Lung (tissue), 11 donors: ENCODE measurements at regions not wholly inside any gene's neighbourhood (a gene's known extent, or its start where the extent isn't known, plus 50 kb on each side); places are given as distances from the start of the nearest gene placed in this dataset.
"Not testable (repeated sequence)": the region's sequence is repeated elsewhere in the genome, so short reads cannot be mapped to it uniquely, and the experiment has no call there.

Experiments used
- ATAC-seq: fragments of 200-7000 bp; cut with Tn5 transposase; one replicate; pipeline ENCODE4 v1.9.1; 2020; ENCODE audit warnings: moderate number of reproducible peaks; ENCODE audit not compliant: insufficient read depth, low FRiP score
- DNase-seq, 3 donors: peaks; one replicate each; pipeline ENCODE4 v3.0.0-alpha.2; 2013 to 2017
- H3K27ac ChIP-seq, 2 donors: one replicate each; pipeline ENCODE4 v1.5.1; 2013; ENCODE audit warnings: mild to moderate bottlenecking in 2 of 2, moderate library complexity in 2 of 2, control low read depth in 1 of 2, inconsistent platforms in 1 of 2, low read depth in 1 of 2, low read length in 1 of 2
- H3K27me3 ChIP-seq, 3 donors: one replicate each; pipeline ENCODE4 v1.5.1; 2013; ENCODE audit warnings: low read length in 2 of 3; ENCODE audit not compliant: control insufficient read depth in 3 of 3, insufficient read depth in 3 of 3
- H3K36me3 ChIP-seq, 4 donors: one replicate each; pipeline ENCODE4 v1.5.1; 2013; ENCODE audit warnings: low read length in 4 of 4, mild to moderate bottlenecking in 1 of 4, moderate library complexity in 1 of 4; ENCODE audit not compliant: control insufficient read depth in 4 of 4, insufficient read depth in 4 of 4
- H3K4me1 ChIP-seq, 5 donors: one replicate each; pipeline ENCODE4 v1.5.1; 2013; ENCODE audit warnings: low read length in 5 of 5, mild to moderate bottlenecking in 2 of 5, moderate library complexity in 1 of 5; ENCODE audit not compliant: control insufficient read depth in 5 of 5, insufficient read depth in 5 of 5
- H3K4me3 ChIP-seq: one replicate; pipeline ENCODE4 v1.5.1; 2013; ENCODE audit warnings: mild to moderate bottlenecking, control low read depth, moderate library complexity
- H3K9ac ChIP-seq, 2 donors: one replicate each; pipeline ENCODE4 v1.5.1; 2013; ENCODE audit warnings: low read length in 2 of 2, control low read depth in 1 of 2; ENCODE audit not compliant: insufficient read depth in 1 of 2
- H3K9me3 ChIP-seq, 4 donors: one replicate each; pipeline ENCODE4 v1.5.1; 2013; ENCODE audit warnings: low read length in 3 of 4, mild to moderate bottlenecking in 1 of 4, moderate library complexity in 1 of 4; ENCODE audit not compliant: control insufficient read depth in 4 of 4, insufficient read depth in 3 of 4
- CTCF ChIP-seq: IDR thresholded peaks from 2 replicates; pipeline ENCODE4 v1.5.1; 2012; ENCODE audit warnings: mild to moderate bottlenecking; ENCODE audit errors: control extremely low read depth, extremely low read depth
- WGBS, 2 donors: extraction: QIAGEN DNeasy Blood & Tissue Kit; methylation state at CpG; one replicate each; pipeline ENCODE4 v1.1.7; 2013; 5-methylcytosine and 5-hydroxymethylcytosine counted together
- donor health status: control.
- donor health status: control.
- donor health status: Bipolar disorder and iron deficiency.
- donor health status: healthy.
- donor health status: DM: yes; HTN: yes; CAD: no.

- Histone ChIP-seq H3K36me3 (no peaks in the 10 kb centered on the region), H3K27ac (no peak overlapping the region), H3K9ac (no peak overlapping the region), H3K27me3 (no peaks in the 10 kb centered on the region), H3K4me1 (no peaks in the 10 kb centered on the region), H3K9me3 (no peaks in the 10 kb centered on the region), H3K4me3 (no peak overlapping the region)
- no peak for DNase-seq
- TF ChIP-seq CTCF = no peak
- ATAC-seq = no peak
Measured at GRCh38 chr9:31753756-31754155, 630.7 kb upstream of the ACO1 start.

GRCh38 chr9:31759703-31760102 is 624.7 kb upstream of the ACO1 start:
- Histone ChIP-seq H3K4me3 (no peak overlapping the region), H3K27me3 (no peaks in the 10 kb centered on the region), H3K36me3 (no peaks in the 10 kb centered on the region), H3K9ac (no peak overlapping the region), H3K9me3 (peaks cover 0 to 4% (median 0%) of the 10 kb centered on the region in 4 donors), H3K4me1 (no peaks in the 10 kb centered on the region), H3K27ac (no peak overlapping the region)
- TF ChIP-seq CTCF = no peak
- ATAC-seq (no peak), DNase-seq (no peak)
- 29 to 72% methylated on average over 3 of the region's 3 CpGs for WGBS, 2 donors

- 55 to 77% methylated on average over 3 of the region's 3 CpGs for WGBS, 2 donors
- not testable (repeated sequence) for H3K36me3 ChIP-seq, DNase-seq, H3K4me1 ChIP-seq, H3K9ac ChIP-seq, H3K4me3 ChIP-seq, H3K27ac ChIP-seq, H3K27me3 ChIP-seq, ATAC-seq
- H3K9me3 ChIP-seq = peaks cover 0 to 13% (median 6%) of the 10 kb centered on the region in 4 donors
Measured at GRCh38 chr9:31774021-31774420, 610.4 kb upstream of the ACO1 start.

GRCh38 chr9:31774571-31774970 is 609.9 kb upstream of the ACO1 start:
- DNase-seq (no peak), ATAC-seq (no peak)
- Histone ChIP-seq H3K27me3 (no peaks in the 10 kb centered on the region), H3K4me3 (no peak overlapping the region), H3K9me3 (peaks cover 0 to 13% (median 6%) of the 10 kb centered on the region in 4 donors), H3K36me3 (no peaks in the 10 kb centered on the region), H3K9ac (no peak overlapping the region), H3K27ac (no peak overlapping the region), H3K4me1 (no peaks in the 10 kb centered on the region)
- WGBS, 2 donors = 92 to 95% methylated on average over 2 of the region's 2 CpGs
- no peak for TF ChIP-seq CTCF
